ENCODE measurements at regions not wholly inside any gene's neighbourhood (a gene's known extent, or its start where the extent isn't known, plus 50 kb on each side); places are given as distances from the start of the nearest gene placed in this dataset.

GRCh38 chr2:66803726-66804125 is 368.8 kb downstream of the MEIS1 start:
- Mint-ChIP-seq H3K27ac (no peak overlapping the region), H3K4me1 (peaks cover 19 to 26% of the 10 kb centered on the region in 2 experiments)
- no peak overlapping the region for H3K27ac ChIP-seq (ENCODE audit: insufficient read length, low read depth, low read length)

More at GRCh38 chr2:66803726-66804125, 368.8 kb downstream of the MEIS1 start:
- no peaks in the 10 kb centered on the region for H3K9me3 Mint-ChIP-seq
- Histone ChIP-seq H4K5ac (ENCODE audit: insufficient read length, low read depth, low read length) (no peak overlapping the region), H3K14ac (ENCODE audit: insufficient read depth, low read length) (no peak overlapping the region), H3T11ph (ENCODE audit: low read length) (no peak overlapping the region), H3K56ac (ENCODE audit: insufficient read length, low read depth, low read length) (no peak overlapping the region), H3K27me3 (ENCODE audit: insufficient read depth, low read length) (no peaks in the 10 kb centered on the region), H4K91ac (ENCODE audit: insufficient read length, low read depth, low read length) (no peak overlapping the region), H3K18ac (ENCODE audit: insufficient read length, low read depth, low read length) (no peak overlapping the region), H2BK120ac (ENCODE audit: low read depth, low read length, poor library complexity, severe bottlenecking) (no peak overlapping the region), H4K20me1 (ENCODE audit: control insufficient read depth, insufficient read depth, insufficient read length) (no peaks in the 10 kb centered on the region), H3K9me3 (ENCODE audit: control insufficient read depth, low read depth, low read length) (no peaks in the 10 kb centered on the region), H2AFZ (ENCODE audit: low read length) (no peak overlapping the region), H3K23me2 (ENCODE audit: insufficient read length, low read depth, low read length, poor library complexity, severe bottlenecking) (no peaks in the 10 kb centered on the region), H3K9ac (ENCODE audit: extremely low read depth, insufficient read length, low read length) (no peak overlapping the region), H3K4ac (ENCODE audit: low read depth, low read length) (no peak overlapping the region), H4K8ac (replicated peaks; ENCODE audit: insufficient read length, low read depth, low read length) (no peak overlapping the region), H2BK5ac (ENCODE audit: insufficient read length, low read length) (no peak overlapping the region), H2BK20ac (ENCODE audit: low read depth, low read length, poor library complexity, severe bottlenecking) (no peak overlapping the region), H3K4me2 (ENCODE audit: insufficient read depth, insufficient read length, low read length) (no peak overlapping the region), H3K79me1 (ENCODE audit: insufficient read depth, low read depth, low read length, poor library complexity, severe bottlenecking) (no peaks in the 10 kb centered on the region), H2BK15ac (ENCODE audit: low read depth, low read length) (no peak overlapping the region), H3K4me1 (ENCODE audit: insufficient read depth, low read length) (no peaks in the 10 kb centered on the region), H3K23ac (ENCODE audit: insufficient read length, low read depth, low read length) (no peak overlapping the region), H3K79me2 (ENCODE audit: insufficient read depth, low read length) (no peaks in the 10 kb centered on the region), H2BK12ac (ENCODE audit: insufficient read length, low read depth, low read length) (no peak overlapping the region), H2AK5ac (ENCODE audit: insufficient read length, low read length) (no peak overlapping the region)
- no peak for TF ChIP-seq CTCF (conservative IDR thresholded peaks at IDR 0.05)
- DNase-seq: no peak
- H3K4me3 Mint-ChIP-seq: no peak overlapping the region
- WGBS (ENCODE audit: extremely low coverage, insufficient read length, low lambda C conversion rate): no CpG with 5 or more reads among the region's 2 CpGs
- H3K36me3 Mint-ChIP-seq (ENCODE audit: insufficient read depth in 1 of 3, low read depth in 3 of 3): no peaks in the 10 kb centered on the region; a peak in 1 of 7 replicates
- no peaks in the 10 kb centered on the region for H3K27me3 Mint-ChIP-seq (ENCODE audit: low read depth)

Measured in H9 (cell line).